ENCODE measurements at regions not wholly inside any gene's neighbourhood (a gene's known extent, or its start where the extent isn't known, plus 50 kb on each side); places are given as distances from the start of the nearest gene placed in this dataset.
"Not testable (repeated sequence)": the region's sequence is repeated elsewhere in the genome, so short reads cannot be mapped to it uniquely, and the experiment has no call there.

GRCh38 chr3:78249294-78249693 lies 1209.4 kb downstream of the ROBO2 start:
- in situ Hi-C loops (cut with MboI; ENCODE audit: low sequenced_read_pairs) = no loop called here
- Histone ChIP-seq H3K4me3 (no peak overlapping the region), H3K4me1 (peaks cover 3% of the 10 kb centered on the region; the same call in 1 of the 2 replicates), H3K36me3 (replicated peaks) (no peaks in the 10 kb centered on the region), H3K9me3 (no peaks in the 10 kb centered on the region; the same call in none of the 2 replicates), H3K27me3 (ENCODE audit: low read depth) (no peaks in the 10 kb centered on the region)
- no peak for DNase-seq (ENCODE audit: low spot score in 2 of 2)

- H3K9me3 ChIP-seq = no peaks in the 10 kb centered on the region
- in situ Hi-C loops (cut with MboI; ENCODE audit: low sequenced_read_pairs) = no loop called here
- no peak for DNase-seq (ENCODE audit: low spot score in 2 of 2)
- no peaks in the 10 kb centered on the region for H3K36me3 ChIP-seq (replicated peaks)
- H3K27me3 ChIP-seq (ENCODE audit: low read depth) = no peaks in the 10 kb centered on the region
- no peak overlapping the region for H3K4me3 ChIP-seq
- H3K4me1 ChIP-seq = peaks cover 22% of the 10 kb centered on the region
Measured at GRCh38 chr3:78253860-78254259, 1214.0 kb downstream of the ROBO2 start.

GRCh38 chr3:78255403-78255802 lies 1215.5 kb downstream of the ROBO2 start:
- H3K36me3 ChIP-seq (replicated peaks) = no peaks in the 10 kb centered on the region
- no peak for DNase-seq (ENCODE audit: low spot score in 2 of 2)
- no peaks in the 10 kb centered on the region for H3K9me3 ChIP-seq
- in situ Hi-C loops (cut with MboI; ENCODE audit: low sequenced_read_pairs) = no loop called here
- H3K4me3 ChIP-seq = no peak overlapping the region
- no peaks in the 10 kb centered on the region for H3K27me3 ChIP-seq (ENCODE audit: low read depth)
- peaks cover 33% of the 10 kb centered on the region for H3K4me1 ChIP-seq

- in situ Hi-C loops (cut with MboI; ENCODE audit: low sequenced_read_pairs) = no loop called here
- Histone ChIP-seq H3K9me3 (no peaks in the 10 kb centered on the region), H3K27me3 (ENCODE audit: low read depth) (no peaks in the 10 kb centered on the region), H3K4me3 (no peak overlapping the region), H3K36me3 (replicated peaks) (no peaks in the 10 kb centered on the region), H3K4me1 (peaks cover 33% of the 10 kb centered on the region)
- no peak for DNase-seq (ENCODE audit: low spot score in 2 of 2)
Measured at GRCh38 chr3:78256123-78256522, 1216.2 kb downstream of the ROBO2 start.

- Histone ChIP-seq H3K9me3 (no peaks in the 10 kb centered on the region), H3K27me3 (ENCODE audit: low read depth) (no peaks in the 10 kb centered on the region), H3K4me3 (no peak overlapping the region), H3K4me1 (peaks cover 33% of the 10 kb centered on the region), H3K36me3 (replicated peaks) (no peaks in the 10 kb centered on the region)
- in situ Hi-C loops (cut with MboI; ENCODE audit: low sequenced_read_pairs) = no loop called here
- DNase-seq (ENCODE audit: low spot score in 2 of 2) = peak; percentile 61 to 99
Measured at GRCh38 chr3:78257951-78258530, 1218.1 kb downstream of the ROBO2 start.

GRCh38 chr3:78258798-78259197 lies 1218.9 kb downstream of the ROBO2 start:
- peak; percentile 33 to 83 for DNase-seq (ENCODE audit: low spot score in 2 of 2)

GRCh38 chr3:78260388-78260787 lies 1220.5 kb downstream of the ROBO2 start:
- H3K36me3 ChIP-seq (replicated peaks) = no peaks in the 10 kb centered on the region
- no peak for DNase-seq (ENCODE audit: low spot score in 2 of 2)
- no peaks in the 10 kb centered on the region for H3K9me3 ChIP-seq
- H3K4me3 ChIP-seq = no peak overlapping the region
- H3K27me3 ChIP-seq (ENCODE audit: low read depth) = no peaks in the 10 kb centered on the region
- peaks cover 33% of the 10 kb centered on the region for H3K4me1 ChIP-seq
- in situ Hi-C loops (cut with MboI; ENCODE audit: low sequenced_read_pairs) = no loop called here

More at GRCh38 chr3:78258798-78259197, 1218.9 kb downstream of the ROBO2 start:
- H3K4me1 ChIP-seq = peaks cover 33% of the 10 kb centered on the region
- no peak overlapping the region for H3K4me3 ChIP-seq
- in situ Hi-C loops (cut with MboI; ENCODE audit: low sequenced_read_pairs) = no loop called here
- no peaks in the 10 kb centered on the region for H3K36me3 ChIP-seq (replicated peaks)
- no peaks in the 10 kb centered on the region for H3K9me3 ChIP-seq
- no peaks in the 10 kb centered on the region for H3K27me3 ChIP-seq (ENCODE audit: low read depth)

GRCh38 chr3:78266550-78266949 lies 1226.7 kb downstream of the ROBO2 start:
- H3K9me3 ChIP-seq; in situ Hi-C loops (cut with MboI; ENCODE audit: low sequenced_read_pairs); H3K4me3 ChIP-seq: not testable (repeated sequence)

GRCh38 chr3:78267235-78267634 lies 1227.3 kb downstream of the ROBO2 start:
- in situ Hi-C loops (cut with MboI; ENCODE audit: low sequenced_read_pairs) = no loop called here
- Histone ChIP-seq H3K4me1 (no peaks in the 10 kb centered on the region), H3K4me3 (no peak overlapping the region), H3K36me3 (replicated peaks) (no peaks in the 10 kb centered on the region), H3K9me3 (no peaks in the 10 kb centered on the region), H3K27me3 (ENCODE audit: low read depth) (no peaks in the 10 kb centered on the region)
- no peak for DNase-seq (ENCODE audit: low spot score in 2 of 2)

More at GRCh38 chr3:78266550-78266949, 1226.7 kb downstream of the ROBO2 start:
- H3K4me1 ChIP-seq; DNase-seq (ENCODE audit: low spot score in 2 of 2); H3K36me3 ChIP-seq (replicated peaks); H3K27me3 ChIP-seq (ENCODE audit: low read depth): not testable (repeated sequence)

GRCh38 chr3:78268087-78268486 lies 1228.2 kb downstream of the ROBO2 start:
- DNase-seq (ENCODE audit: low spot score in 2 of 2) = no peak
- Histone ChIP-seq H3K4me1 (no peaks in the 10 kb centered on the region), H3K27me3 (ENCODE audit: low read depth) (no peaks in the 10 kb centered on the region), H3K4me3 (no peak overlapping the region), H3K9me3 (no peaks in the 10 kb centered on the region), H3K36me3 (replicated peaks) (no peaks in the 10 kb centered on the region)
- in situ Hi-C loops (cut with MboI; ENCODE audit: low sequenced_read_pairs) = no loop called here

GRCh38 chr3:78268716-78269668 lies 1229.1 kb downstream of the ROBO2 start:
- Histone ChIP-seq H3K4me1 (no peaks in the 10 kb centered on the region), H3K36me3 (replicated peaks) (no peaks in the 10 kb centered on the region), H3K4me3 (no peak overlapping the region), H3K27me3 (ENCODE audit: low read depth) (no peaks in the 10 kb centered on the region), H3K9me3 (no peaks in the 10 kb centered on the region)
- in situ Hi-C loops (cut with MboI; ENCODE audit: low sequenced_read_pairs) = no loop called here
- DNase-seq (ENCODE audit: low spot score in 2 of 2) = no peak

- Histone ChIP-seq H3K9me3 (no peaks in the 10 kb centered on the region), H3K4me1 (no peaks in the 10 kb centered on the region), H3K27me3 (ENCODE audit: low read depth) (no peaks in the 10 kb centered on the region), H3K4me3 (no peak overlapping the region), H3K36me3 (replicated peaks) (no peaks in the 10 kb centered on the region)
- no peak for DNase-seq (ENCODE audit: low spot score in 2 of 2)
- in situ Hi-C loops (cut with MboI; ENCODE audit: low sequenced_read_pairs) = no loop called here
Measured at GRCh38 chr3:78273326-78273725, 1233.4 kb downstream of the ROBO2 start.

- Histone ChIP-seq H3K4me3 (no peak overlapping the region), H3K36me3 (replicated peaks) (no peaks in the 10 kb centered on the region), H3K9me3 (no peaks in the 10 kb centered on the region), H3K4me1 (no peaks in the 10 kb centered on the region), H3K27me3 (ENCODE audit: low read depth) (no peaks in the 10 kb centered on the region)
- in situ Hi-C loops (cut with MboI; ENCODE audit: low sequenced_read_pairs) = no loop called here
- no peak for DNase-seq (ENCODE audit: low spot score in 2 of 2)
Measured at GRCh38 chr3:78274475-78275065, 1234.7 kb downstream of the ROBO2 start.

GRCh38 chr3:78275420-78275852 lies 1235.5 kb downstream of the ROBO2 start:
- no peaks in the 10 kb centered on the region for H3K36me3 ChIP-seq (replicated peaks)
- no peaks in the 10 kb centered on the region for H3K27me3 ChIP-seq (ENCODE audit: low read depth)
- no peaks in the 10 kb centered on the region for H3K9me3 ChIP-seq
- DNase-seq (ENCODE audit: low spot score in 2 of 2) = no peak
- in situ Hi-C loops (cut with MboI; ENCODE audit: low sequenced_read_pairs) = no loop called here
- no peak overlapping the region for H3K4me3 ChIP-seq
- no peaks in the 10 kb centered on the region for H3K4me1 ChIP-seq

All from HAP-1 (cell line).